Right ventricle myocardium inferior (tissue), 1 donor: ENCODE measurements at regions not wholly inside any gene's neighbourhood (a gene's known extent, or its start where the extent isn't known, plus 50 kb on each side); places are given as distances from the start of the nearest gene placed in this dataset.
"Not testable (repeated sequence)": the region's sequence is repeated elsewhere in the genome, so short reads cannot be mapped to it uniquely, and the experiment has no call there.

ENCODE experiments used
- ATAC-seq: fragments of 200-7000 bp; cut with Tn5 transposase; one replicate; pipeline ENCODE4 v1.9.1; 2020; ENCODE audit warnings: mild to moderate bottlenecking, moderate library complexity
- DNase-seq: peaks from one replicate; pipeline ENCODE4 v3.0.0; 2021; ENCODE audit errors: missing footprints
- intact Hi-C: fragments of 100-400 bp; cut with DNase I; formaldehyde crosslinking; loops from one replicate; pipeline ENCODE4 v1.11.0; 2022
- donor health status: DM: no; HTN: yes; CAD: no; lungs with severe emphysema.

GRCh38 chrX:94288972-94289371 lies 615.0 kb downstream of the FAM133A start:
- intact Hi-C loops: no loop called here
- no peak for DNase-seq
- no peak for ATAC-seq

- no peak for DNase-seq
- intact Hi-C loops: no loop called here
- no peak for ATAC-seq
These were observed 628.4 kb downstream of the FAM133A start for GRCh38 chrX:94302446-94302845.

- DNase-seq: no peak
- ATAC-seq: no peak
- intact Hi-C loops: no loop called here
These were observed 655.2 kb downstream of the FAM133A start for GRCh38 chrX:94329182-94329581.

- intact Hi-C loops: not testable (repeated sequence)
These were observed 667.7 kb downstream of the FAM133A start for GRCh38 chrX:94341730-94342129.

GRCh38 chrX:94361241-94361640 lies 687.2 kb downstream of the FAM133A start:
- ATAC-seq (no peak), DNase-seq (no peak)
- intact Hi-C loops: no loop called here

More at GRCh38 chrX:94341730-94342129, 667.7 kb downstream of the FAM133A start:
- DNase-seq, ATAC-seq: not testable (repeated sequence)

- ATAC-seq (no peak), DNase-seq (no peak)
- intact Hi-C loops: no loop called here
These were observed 691.7 kb downstream of the FAM133A start for GRCh38 chrX:94365736-94366135.

- intact Hi-C loops: no loop called here
- ATAC-seq (no peak), DNase-seq (no peak)
These were observed 692.6 kb downstream of the FAM133A start for GRCh38 chrX:94366616-94367015.

- ATAC-seq: no peak
- intact Hi-C loops: no loop called here
- no peak for DNase-seq
These were observed 715.0 kb downstream of the FAM133A start for GRCh38 chrX:94389044-94389443.

GRCh38 chrX:94400488-94400887 lies 726.5 kb downstream of the FAM133A start:
- DNase-seq (no peak), ATAC-seq (no peak)
- intact Hi-C loops: no loop called here

- DNase-seq: no peak
- intact Hi-C loops: no loop called here
- ATAC-seq: no peak
These were observed 727.4 kb downstream of the FAM133A start for GRCh38 chrX:94401426-94401825.

- DNase-seq (no peak), ATAC-seq (no peak)
- intact Hi-C loops: no loop called here
These were observed 740.7 kb downstream of the FAM133A start for GRCh38 chrX:94414746-94415145.

- ATAC-seq (no peak), DNase-seq (no peak)
- intact Hi-C loops: no loop called here
These were observed 744.1 kb downstream of the FAM133A start for GRCh38 chrX:94418065-94418464.

- DNase-seq (no peak), ATAC-seq (no peak)
- intact Hi-C loops: no loop called here
These were observed 750.5 kb downstream of the FAM133A start for GRCh38 chrX:94424456-94424855.

- ATAC-seq: no peak
- DNase-seq: no peak
- intact Hi-C loops: no loop called here
These were observed 756.1 kb downstream of the FAM133A start for GRCh38 chrX:94430091-94430490.

GRCh38 chrX:94435799-94436198 lies 761.8 kb downstream of the FAM133A start:
- DNase-seq: no peak
- ATAC-seq: no peak
- intact Hi-C loops: no loop called here

- DNase-seq: no peak
These were observed 780.2 kb downstream of the FAM133A start for GRCh38 chrX:94454159-94454558.

GRCh38 chrX:94454606-94455005 lies 780.6 kb downstream of the FAM133A start:
- intact Hi-C loops: no loop called here
- ATAC-seq (no peak), DNase-seq (no peak)

More at GRCh38 chrX:94454159-94454558, 780.2 kb downstream of the FAM133A start:
- no peak for ATAC-seq
- intact Hi-C loops: no loop called here

GRCh38 chrX:94455782-94456181 lies 781.8 kb downstream of the FAM133A start:
- intact Hi-C loops: no loop called here
- ATAC-seq (no peak), DNase-seq (no peak)

GRCh38 chrX:94492541-94492940 lies 818.5 kb downstream of the FAM133A start:
- intact Hi-C loops: no loop called here
- ATAC-seq (no peak), DNase-seq (no peak)

- no peak for DNase-seq
- ATAC-seq: no peak
- intact Hi-C loops: no loop called here
These were observed 819.4 kb downstream of the FAM133A start for GRCh38 chrX:94493405-94493804.

- no peak for DNase-seq
- no peak for ATAC-seq
- intact Hi-C loops: no loop called here
These were observed 837.6 kb downstream of the FAM133A start for GRCh38 chrX:94511564-94511963.

- intact Hi-C loops: no loop called here
- ATAC-seq: no peak
- DNase-seq: no peak
These were observed 841.0 kb downstream of the FAM133A start for GRCh38 chrX:94515009-94515408.
